ENCODE measurements at regions not wholly inside any gene's neighbourhood (a gene's known extent, or its start where the extent isn't known, plus 50 kb on each side); places are given as distances from the start of the nearest gene placed in this dataset.

GRCh38 chr7:145462463-145462862 lies 626.6 kb upstream of the TPK1 start (continued):
- no peak for TF ChIP-seq SIX5 (IDR thresholded peaks at IDR 0.05; ENCODE audit: low read depth, low read length)
- TF ChIP-seq CHD2 (IDR thresholded peaks at IDR 0.05; ENCODE audit: low read length): no peak
- no peak for TF ChIP-seq TEAD4 (IDR thresholded peaks at IDR 0.05; ENCODE audit: low read depth, low read length)
- no peak for TF ChIP-seq TAF7 (optimal IDR thresholded peaks at IDR 0.05; ENCODE audit: borderline replicate concordance, low read depth, low read length)
- no peak for TF ChIP-seq TAF1 (IDR thresholded peaks at IDR 0.05; ENCODE audit: low read depth, low read length)
- TF ChIP-seq, protein P1, sequence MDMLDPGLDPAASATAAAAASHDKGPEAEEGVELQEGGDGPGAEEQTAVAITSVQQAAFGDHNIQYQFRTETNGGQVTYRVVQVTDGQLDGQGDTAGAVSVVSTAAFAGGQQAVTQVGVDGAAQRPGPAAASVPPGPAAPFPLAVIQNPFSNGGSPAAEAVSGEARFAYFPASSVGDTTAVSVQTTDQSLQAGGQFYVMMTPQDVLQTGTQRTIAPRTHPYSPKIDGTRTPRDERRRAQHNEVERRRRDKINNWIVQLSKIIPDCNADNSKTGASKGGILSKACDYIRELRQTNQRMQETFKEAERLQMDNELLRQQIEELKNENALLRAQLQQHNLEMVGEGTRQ (IDR thresholded peaks at IDR 0.05; ENCODE audit: low read length): no peak
- TF ChIP-seq SIN3A (conservative IDR thresholded peaks at IDR 0.05 in 1 of 2, IDR thresholded peaks at IDR 0.05 in 1 of 2; ENCODE audit: low read depth in 1 of 2, low read length in 2 of 2): no peak
- TF ChIP-seq HDAC6 (IDR thresholded peaks at IDR 0.05; ENCODE audit: low read depth, low read length): no peak
- TF ChIP-seq JUN (IDR thresholded peaks at IDR 0.05; ENCODE audit: low read depth, low read length): no peak
- TF ChIP-seq ZNF274 (IDR thresholded peaks at IDR 0.05; ENCODE audit: borderline replicate concordance, extremely low read depth, low read length): no peak
- no peak for TF ChIP-seq YY1 (IDR thresholded peaks at IDR 0.05; ENCODE audit: low read depth, low read length)
